H1 (cell line): ENCODE measurements at regions not wholly inside any gene's neighbourhood (a gene's known extent, or its start where the extent isn't known, plus 50 kb on each side); places are given as distances from the start of the nearest gene placed in this dataset.

Experiments
- CTCF ChIA-PET: fragments of 300-600 bp; sonication (Branson Sonifier 250); formaldehyde crosslinking; loops from one replicate; lab custom pipeline; 2021; ENCODE audit not compliant: partially characterized antibody; lab: Charles Lee
- POLR2A ChIA-PET: fragments of 300-600 bp; sonication (Branson Sonifier 250); formaldehyde crosslinking; loops from one replicate; lab custom pipeline; 2021; ENCODE audit warnings: inconsistent platforms; ENCODE audit not compliant: partially characterized antibody; lab: Charles Lee
- DNase-seq, 2 experiments: peaks; one replicate each; pipeline versions ENCODE4 v3.0.0 to v3.0.0-alpha.2; 2010 to 2022; ENCODE audit warnings: low spot score in 2 of 2, low read depth in 1 of 2, mixed read lengths in 1 of 2
- FAIRE-seq: peaks from 2 replicates; lab custom pipeline; 2011; peaks lifted over from hg19 to GRCh38; lab: Jason Lieb, UNC
- H2AFZ ChIP-seq: 2 replicates; pipeline ENCODE4 v1.8.1; 2012; ENCODE audit warnings: low read length, inconsistent platforms
- H2AK5ac ChIP-seq: 2 replicates; pipeline ENCODE4 v1.6.1; 2013; ENCODE audit warnings: low read depth, low read length
- H2BK120ac ChIP-seq: replicated peaks from 2 replicates; pipeline ENCODE3; 2013; ENCODE audit warnings: low read depth, low read length, inconsistent platforms
- H2BK12ac ChIP-seq: 2 replicates; pipeline ENCODE4 v1.6.1; 2013; ENCODE audit warnings: low read depth, low read length
- H2BK15ac ChIP-seq: 2 replicates; pipeline ENCODE4 v1.6.1; 2013; ENCODE audit warnings: low read length
- H2BK20ac ChIP-seq: 2 replicates; pipeline ENCODE4 v1.6.1; 2013; ENCODE audit warnings: low read length
- H2BK5ac ChIP-seq: 2 replicates; pipeline ENCODE4 v1.6.1; 2013; ENCODE audit warnings: low read depth, low read length
- H3K14ac ChIP-seq: 2 replicates; pipeline ENCODE4 v1.6.1; 2013; ENCODE audit warnings: inconsistent platforms; ENCODE audit not compliant: insufficient read length
- H3K18ac ChIP-seq: 2 replicates; pipeline ENCODE4 v1.6.1; 2013; ENCODE audit warnings: low read length; ENCODE audit errors: extremely low read depth
- H3K23ac ChIP-seq: 2 replicates; pipeline ENCODE4 v1.6.1; 2013; ENCODE audit warnings: inconsistent platforms; ENCODE audit not compliant: insufficient read length
- H3K23me2 ChIP-seq: 2 replicates; pipeline ENCODE4 v1.6.1; 2013; ENCODE audit warnings: low read depth, low read length
- H3K27ac ChIP-seq: 2 replicates; pipeline ENCODE4 v1.6.1; 2011; ENCODE audit warnings: low read depth, low read length, inconsistent platforms
- H3K27me3 ChIP-seq, 4 experiments: replicated peaks in 1 of 4; 1 replicate in 1 of 4; 2 replicates in 3 of 4; pipeline versions ENCODE4 v1.6.1 to v1.8.1; 2011 to 2013; ENCODE audit warnings: low read length in 3 of 4, mild to moderate bottlenecking in 3 of 4, inconsistent platforms in 2 of 4, mixed read lengths in 2 of 4, moderate library complexity in 1 of 4; ENCODE audit not compliant: control insufficient read depth in 3 of 4, insufficient read depth in 3 of 4; ENCODE audit errors: extremely low read depth in 1 of 4
- H3K36me3 ChIP-seq, 4 experiments: 2 replicates each; pipeline versions ENCODE4 v1.6.1 to v1.8.1; 2011 to 2013; ENCODE audit warnings: mild to moderate bottlenecking in 4 of 4, low read length in 3 of 4, moderate library complexity in 2 of 4, control low read depth in 1 of 4, inconsistent platforms in 1 of 4; ENCODE audit not compliant: insufficient read depth in 4 of 4, control insufficient read depth in 2 of 4
- H3K4ac ChIP-seq: replicated peaks from 2 replicates; pipeline ENCODE3; 2013; ENCODE audit warnings: low read length, low read depth, mixed read lengths, inconsistent platforms; ENCODE audit not compliant: insufficient read length
- H3K4me1 ChIP-seq, 4 experiments: replicated peaks in 1 of 4; 1 replicate in 1 of 4; 2 replicates in 3 of 4; pipeline versions ENCODE4 v1.6.1 to v1.8.1; 2011 to 2013; ENCODE audit warnings: low read length in 3 of 4, inconsistent platforms in 2 of 4, mixed read lengths in 1 of 4; ENCODE audit not compliant: insufficient read depth in 4 of 4, control insufficient read depth in 3 of 4
- H3K4me2 ChIP-seq, 2 experiments: 2 replicates each; pipeline versions ENCODE4 v1.6.1 to v1.8.1; 2011 to 2013; ENCODE audit warnings: low read depth in 2 of 2, low read length in 2 of 2, control low read depth in 1 of 2, inconsistent platforms in 1 of 2, mild to moderate bottlenecking in 1 of 2; ENCODE audit not compliant: insufficient read depth in 1 of 2
- H3K4me3 ChIP-seq, 4 experiments: fragments of 200-600, 300-600 bp in 1 of 4; sonication (generic), shearing (Covaris generic), sonication (Bioruptor Twin) in 1 of 4; 2 replicates each; pipeline versions ENCODE4 v1.5.1 to v1.8.1; 2011 to 2016; ENCODE audit warnings: low read length in 4 of 4, low read depth in 3 of 4, control low read depth in 2 of 4, inconsistent platforms in 2 of 4, mild to moderate bottlenecking in 2 of 4, mixed read lengths in 1 of 4, moderate library complexity in 1 of 4; ENCODE audit not compliant: insufficient read depth in 2 of 4; ENCODE audit errors: extremely low read depth in 1 of 4
- H3K56ac ChIP-seq: replicated peaks from 2 replicates; pipeline ENCODE3; 2013; ENCODE audit warnings: low read depth, mild to moderate bottlenecking, mixed read lengths, low read length, inconsistent platforms; ENCODE audit not compliant: insufficient read length
- H3K79me1 ChIP-seq: 2 replicates; pipeline ENCODE4 v1.6.1; 2013; ENCODE audit warnings: low read depth, low read length, control low read depth
- H3K79me2 ChIP-seq, 2 experiments: 2 replicates each; pipeline versions ENCODE4 v1.6.1 to v1.8.1; 2012 to 2013; ENCODE audit warnings: low read length in 2 of 2, mild to moderate bottlenecking in 2 of 2, inconsistent platforms in 1 of 2; ENCODE audit not compliant: insufficient read depth in 2 of 2, control insufficient read depth in 1 of 2
- H3K9ac ChIP-seq, 4 experiments: replicated peaks in 1 of 4; 1 replicate in 1 of 4; 2 replicates in 3 of 4; pipeline versions ENCODE4 v1.6.1 to v1.8.1; 2011 to 2013; ENCODE audit warnings: low read depth in 3 of 4, low read length in 3 of 4, control low read depth in 2 of 4, mild to moderate bottlenecking in 2 of 4, moderate library complexity in 2 of 4, inconsistent platforms in 1 of 4; ENCODE audit errors: extremely low read depth in 1 of 4
- H3K9me3 ChIP-seq, 2 experiments: 2 replicates each; pipeline versions ENCODE4 v1.6.1 to v1.8.1; 2012 to 2013; ENCODE audit warnings: mild to moderate bottlenecking in 2 of 2, moderate library complexity in 2 of 2, control low read depth in 1 of 2, inconsistent platforms in 1 of 2, low read depth in 1 of 2, low read length in 1 of 2, mixed read lengths in 1 of 2; ENCODE audit not compliant: insufficient read depth in 2 of 2
- H4K20me1 ChIP-seq, 2 experiments: replicated peaks in 1 of 2; 2 replicates each; pipeline versions ENCODE3 to v1.8.1; 2011 to 2013; ENCODE audit warnings: inconsistent platforms in 2 of 2, low read length in 2 of 2, mild to moderate bottlenecking in 1 of 2; ENCODE audit not compliant: insufficient read depth in 2 of 2, control insufficient read depth in 1 of 2
- H4K5ac ChIP-seq: 2 replicates; pipeline ENCODE4 v1.6.1; 2013; ENCODE audit warnings: low read length, low read depth, mixed read lengths, inconsistent platforms; ENCODE audit not compliant: insufficient read length
- H4K8ac ChIP-seq: 2 replicates; pipeline ENCODE4 v1.8.0; 2013; ENCODE audit warnings: mild to moderate bottlenecking, moderate library complexity, low read length, inconsistent platforms; ENCODE audit not compliant: insufficient read depth; ENCODE audit errors: extremely low read depth
- H4K91ac ChIP-seq: replicated peaks from 2 replicates; pipeline ENCODE3; 2013; ENCODE audit warnings: low read length, mixed read lengths, inconsistent platforms; ENCODE audit not compliant: insufficient read length
- CBX8 ChIP-seq: fragments of 300-800, 300-1000 bp; sonication (generic); IDR thresholded peaks from 2 replicates; pipeline ENCODE4 v1.7.1; 2016; ENCODE audit warnings: low read depth, low read length, borderline replicate concordance
- HDAC6 ChIP-seq: IDR thresholded peaks from one replicate; pipeline ENCODE4 v1.7.1; 2012; ENCODE audit warnings: low read depth, mild to moderate bottlenecking, inconsistent platforms, low read length, moderate library complexity
- MAFK ChIP-seq: IDR thresholded peaks from 2 replicates; pipeline ENCODE4 v1.6.1; 2012; ENCODE audit warnings: low read depth, mild to moderate bottlenecking, improper control_type of control experiment, low read length
- SP2 ChIP-seq: IDR thresholded peaks from 2 replicates; pipeline ENCODE4 v1.6.1; 2012; ENCODE audit warnings: mild to moderate bottlenecking, low read length, inconsistent platforms
- SUZ12 ChIP-seq: fragments of 200-600 bp; sonication (generic); IDR thresholded peaks from 2 replicates; pipeline ENCODE4 v1.6.1; 2012; ENCODE audit warnings: mild to moderate bottlenecking, inconsistent platforms, low read length, moderate library complexity, mixed read lengths
- TAF7 ChIP-seq: optimal IDR thresholded peaks from 2 replicates; pipeline ENCODE3; 2011; ENCODE audit warnings: low read depth, mild to moderate bottlenecking, inconsistent platforms, low read length, moderate library complexity, borderline replicate concordance
- WGBS, 2 experiments: shearing (Covaris generic) in 1 of 2; methylation state at CpG; one replicate each; pipeline versions ENCODE4 v1.1.6 to v1.1.7; 2013 to 2015; ENCODE audit warnings: low lambda C conversion rate in 2 of 2, mixed read lengths in 2 of 2, inconsistent platforms in 1 of 2, low coverage in 1 of 2, missing lambda C conversion rate in 1 of 2; ENCODE audit not compliant: insufficient replicate concordance in 2 of 2, insufficient coverage in 1 of 2, insufficient read length in 1 of 2; ENCODE audit errors: extremely low coverage in 1 of 2, missing lambda C conversion rate in 1 of 2; 5-methylcytosine and 5-hydroxymethylcytosine counted together
- TF ChIP-seq, protein P1 (sequence below): IDR thresholded peaks from 2 replicates; pipeline ENCODE4 v1.6.1; 2011; ENCODE audit warnings: low read length, improper control_type of control experiment

DNA sequence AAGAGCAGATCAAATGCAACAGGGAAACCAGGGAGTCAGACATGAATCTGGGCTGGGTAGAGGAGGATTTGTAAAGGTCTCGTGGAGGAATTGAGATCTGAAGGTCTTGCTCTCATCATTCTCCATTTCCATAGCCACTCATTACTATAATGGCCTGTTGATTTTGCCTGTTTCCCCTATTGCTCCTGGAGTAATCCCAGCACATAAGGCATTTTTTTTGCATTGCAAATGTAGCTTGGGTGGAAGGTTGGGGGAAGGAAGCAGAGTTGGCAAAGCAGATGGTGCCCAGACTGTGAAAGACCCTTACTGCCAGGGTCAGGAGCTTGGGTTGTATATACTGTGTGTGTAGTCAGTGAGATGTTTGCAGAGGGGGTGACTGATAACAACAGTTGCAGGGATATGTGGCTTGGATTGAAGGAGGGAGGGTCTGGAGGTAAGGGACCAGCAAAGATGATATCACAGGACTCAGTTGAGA lies 116.0 kb downstream of the TTC6 start:
- H3K56ac ChIP-seq: no peak overlapping the region
- no peak overlapping the region for H2BK12ac ChIP-seq
- no peak overlapping the region for H2BK15ac ChIP-seq
- WGBS, 2 experiments: 87% methylated on average over 1 of the region's 1 CpG; no CpG with 5 or more reads in 1 of the 2 experiments
- no peak overlapping the region for H3K4me2 ChIP-seq
- no peak overlapping the region for H3K4ac ChIP-seq
- CTCF ChIA-PET: interaction anchor here (0.8 to 1.2 kb wide), 2 partner anchors 161 to 163 kb away, joined by 3 to 7 read pairs; no protein-coding TSS in a partner anchor
- H4K91ac ChIP-seq: no peak overlapping the region
- FAIRE-seq (no peak), DNase-seq (no peak)
- H3K23ac ChIP-seq: no peak overlapping the region
- no peaks in the 10 kb centered on the region for H3K79me2 ChIP-seq
- POLR2A ChIA-PET: no interaction called here
- no peaks in the 10 kb centered on the region for H3K23me2 ChIP-seq
- no peak overlapping the region for H3K27ac ChIP-seq
- no peak overlapping the region for H3K18ac ChIP-seq
- no peak overlapping the region for H2AK5ac ChIP-seq
- H3K79me1 ChIP-seq: no peaks in the 10 kb centered on the region
- H3K9ac ChIP-seq: no peak overlapping the region
- no peak overlapping the region for H3K14ac ChIP-seq
- no peak overlapping the region for H2AFZ ChIP-seq
- no peak overlapping the region for H4K5ac ChIP-seq
- no peak overlapping the region for H2BK5ac ChIP-seq
- H4K8ac ChIP-seq: no peak overlapping the region
- no peaks in the 10 kb centered on the region for H4K20me1 ChIP-seq
- H2BK20ac ChIP-seq: no peak overlapping the region
- H3K4me3 ChIP-seq: no peak overlapping the region
- H3K27me3 ChIP-seq: no peaks in the 10 kb centered on the region
- H3K9me3 ChIP-seq: no peaks in the 10 kb centered on the region
- H3K36me3 ChIP-seq: no peaks in the 10 kb centered on the region
- H3K4me1 ChIP-seq: no peaks in the 10 kb centered on the region
- H2BK120ac ChIP-seq: no peak overlapping the region
- TF ChIP-seq, protein P1, sequence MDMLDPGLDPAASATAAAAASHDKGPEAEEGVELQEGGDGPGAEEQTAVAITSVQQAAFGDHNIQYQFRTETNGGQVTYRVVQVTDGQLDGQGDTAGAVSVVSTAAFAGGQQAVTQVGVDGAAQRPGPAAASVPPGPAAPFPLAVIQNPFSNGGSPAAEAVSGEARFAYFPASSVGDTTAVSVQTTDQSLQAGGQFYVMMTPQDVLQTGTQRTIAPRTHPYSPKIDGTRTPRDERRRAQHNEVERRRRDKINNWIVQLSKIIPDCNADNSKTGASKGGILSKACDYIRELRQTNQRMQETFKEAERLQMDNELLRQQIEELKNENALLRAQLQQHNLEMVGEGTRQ: no peak
- TF ChIP-seq MAFK (no peak), HDAC6 (no peak), CBX8 (no peak), TAF7 (no peak), SP2 (no peak), SUZ12 (no peak)
